HL-60/S4 (cell line): ENCODE measurements at regions not wholly inside any gene's neighbourhood (a gene's known extent, or its start where the extent isn't known, plus 50 kb on each side); places are given as distances from the start of the nearest gene placed in this dataset.
"Not testable (repeated sequence)": the region's sequence is repeated elsewhere in the genome, so short reads cannot be mapped to it uniquely, and the experiment has no call there.

ENCODE experiments used
- in situ Hi-C: fragments of 300-500 bp; cut with MboI; formaldehyde crosslinking; loops from 2 replicates; pipeline ENCODE4 v1.14.3; 2022; ENCODE audit warnings: low sequenced_read_pairs

DNA sequence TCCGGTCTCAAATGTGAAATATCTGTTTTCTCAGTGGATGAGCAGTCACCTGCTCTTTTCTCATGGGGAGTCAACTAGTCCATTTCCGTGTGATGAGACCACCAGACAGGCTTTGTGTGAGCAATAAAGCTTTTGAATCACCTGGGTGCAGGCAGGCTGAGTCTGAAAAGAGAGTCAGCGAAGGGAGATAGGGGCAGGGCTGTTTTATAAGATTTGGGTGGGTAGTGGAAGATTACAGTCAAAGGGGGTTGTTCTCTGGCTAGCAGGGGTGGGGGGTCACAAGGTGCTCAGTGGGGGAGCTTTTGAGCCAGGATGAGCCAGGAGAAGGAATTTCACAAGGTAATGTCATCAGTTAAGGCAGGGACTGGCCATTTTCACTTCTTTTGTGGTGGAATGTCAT is 176.5 kb upstream of the SERPINE2 start:
- in situ Hi-C loops, result not testable (repeated sequence)

DNA sequence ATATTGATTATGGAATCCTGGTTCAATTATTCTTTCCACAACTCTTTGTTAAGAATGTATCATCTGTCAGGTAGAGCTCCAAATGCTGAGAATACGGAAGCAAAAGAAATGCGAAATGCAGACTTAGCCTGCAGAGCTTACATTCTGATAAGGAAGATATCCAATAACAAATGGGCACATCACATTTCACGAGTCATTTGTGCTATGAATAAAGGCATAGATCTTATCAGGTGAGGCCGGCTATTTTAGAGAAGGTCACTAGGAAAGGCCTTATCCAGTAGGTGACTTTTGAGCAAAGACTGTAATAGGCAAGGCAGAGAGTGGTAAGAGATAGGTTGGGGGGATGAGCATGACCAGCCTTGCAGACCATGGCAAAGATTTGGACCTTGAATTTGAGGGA is 174.3 kb upstream of the SERPINE2 start:
- in situ Hi-C loops, result no loop called here

- in situ Hi-C loops, result no loop called here
These were observed 172.7 kb upstream of the SERPINE2 start for GRCh38 chr2:224211791-224212190.

DNA sequence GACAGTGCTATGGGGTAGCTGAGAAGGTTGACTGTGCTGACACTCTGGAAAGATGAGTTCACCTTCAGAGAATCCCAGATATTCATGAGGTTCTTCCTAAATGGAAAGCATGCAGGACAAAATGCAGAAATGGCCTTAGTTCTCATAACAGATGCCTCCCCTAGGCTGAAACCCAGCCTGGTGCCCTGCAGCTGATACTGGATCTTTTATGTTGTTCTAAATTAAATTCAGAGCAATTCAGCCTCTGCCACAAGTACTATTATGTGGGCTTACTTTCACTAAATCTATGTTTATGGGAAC is 172.0 kb upstream of the SERPINE2 start:
- in situ Hi-C loops, result no loop called here

- in situ Hi-C loops, result no loop called here
These were observed 171.4 kb upstream of the SERPINE2 start for GRCh38 chr2:224210286-224211180.

DNA sequence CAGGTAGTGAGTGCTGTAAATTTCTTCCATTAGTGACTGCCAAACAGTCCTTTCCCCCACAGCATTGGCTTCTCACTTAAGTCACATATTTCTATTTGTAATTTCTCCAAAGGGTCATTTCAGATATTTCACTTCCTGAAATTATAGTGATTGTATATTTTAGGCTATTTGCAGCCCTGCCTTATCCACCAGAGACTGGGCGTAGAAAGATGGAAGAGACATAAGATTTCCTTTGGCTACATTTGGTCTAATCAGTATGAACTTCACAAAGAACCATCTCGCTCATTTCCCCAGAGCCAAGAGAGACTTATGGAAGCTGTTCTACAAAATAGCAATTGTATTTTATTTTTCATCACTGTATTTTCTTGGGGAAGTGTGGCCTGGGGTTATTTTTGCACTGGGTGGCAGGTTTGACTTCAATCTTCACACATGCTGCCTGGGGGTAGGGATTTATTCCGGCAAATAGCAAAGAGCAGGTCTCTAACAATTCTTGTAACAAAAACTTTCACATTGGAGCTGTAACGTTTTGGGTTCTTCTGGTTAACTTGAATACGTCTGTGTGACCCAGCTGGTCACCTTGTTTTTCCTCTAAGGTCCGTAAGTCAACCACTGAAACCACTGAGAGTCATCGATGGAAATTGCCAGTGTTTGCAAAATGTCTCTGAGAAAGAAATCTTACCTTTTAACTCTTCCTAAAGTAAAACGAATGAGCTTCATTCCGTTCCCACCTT is 170.6 kb upstream of the SERPINE2 start:
- in situ Hi-C loops, result no loop called here

DNA sequence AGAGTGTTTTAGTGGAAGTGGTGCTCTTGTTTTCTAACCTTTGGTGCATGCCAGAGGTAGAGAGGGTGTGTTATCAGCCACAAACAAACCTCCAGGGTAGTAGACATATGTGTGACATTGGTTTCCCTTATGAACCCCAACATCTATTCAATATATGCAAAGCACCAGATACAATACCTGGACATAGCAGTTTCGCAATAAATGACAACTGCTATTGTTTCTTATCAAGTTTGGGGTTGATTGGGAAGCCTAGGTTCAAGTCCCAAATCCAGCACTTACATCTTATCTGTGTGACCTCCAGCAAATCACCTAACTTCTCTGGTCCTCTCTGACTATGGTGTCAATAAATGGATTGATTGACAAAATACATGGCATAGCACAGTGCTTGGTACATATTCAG is 169.4 kb upstream of the SERPINE2 start:
- in situ Hi-C loops, result no loop called here

- in situ Hi-C loops, result no loop called here
These were observed 168.9 kb upstream of the SERPINE2 start for GRCh38 chr2:224208007-224208406.

- in situ Hi-C loops, result no loop called here
These were observed 167.7 kb upstream of the SERPINE2 start for GRCh38 chr2:224206816-224207215.

DNA sequence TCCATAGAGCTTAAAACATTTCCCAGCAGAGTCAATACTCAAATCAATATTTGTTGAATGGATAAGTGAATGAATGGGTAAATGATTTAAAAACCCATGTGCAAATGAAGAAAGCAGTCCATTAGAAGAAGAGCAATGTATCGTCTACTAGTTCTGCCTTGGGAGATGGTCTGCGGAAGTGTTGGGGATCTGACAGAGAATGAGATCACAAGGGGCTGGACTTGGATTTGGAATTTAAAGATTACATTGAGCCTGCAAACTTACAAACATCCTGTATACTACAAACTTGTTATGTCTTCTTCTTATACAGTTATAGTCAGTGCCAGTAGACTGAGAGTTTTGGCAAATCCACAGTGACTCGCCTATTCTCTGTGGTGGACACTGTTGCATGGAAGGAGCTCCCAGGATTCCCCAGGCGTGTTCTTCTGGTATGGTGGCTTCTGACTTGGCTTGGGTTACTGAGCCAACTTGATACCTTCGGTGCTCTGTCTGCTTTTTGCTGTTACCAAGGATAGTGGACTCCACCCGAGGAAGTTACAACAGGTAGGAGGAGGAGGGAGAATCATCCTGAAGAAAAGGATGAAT is 163.3 kb upstream of the SERPINE2 start:
- in situ Hi-C loops, result no loop called here

- in situ Hi-C loops, result no loop called here
These were observed 159.3 kb upstream of the SERPINE2 start for GRCh38 chr2:224198436-224198835.

- in situ Hi-C loops, result no loop called here
These were observed 157.7 kb upstream of the SERPINE2 start for GRCh38 chr2:224196810-224197209.

- in situ Hi-C loops, result no loop called here
These were observed 157.0 kb upstream of the SERPINE2 start for GRCh38 chr2:224195925-224196571.

GRCh38 chr2:224194161-224194560 is 155.1 kb upstream of the SERPINE2 start:
- in situ Hi-C loops, result no loop called here

DNA sequence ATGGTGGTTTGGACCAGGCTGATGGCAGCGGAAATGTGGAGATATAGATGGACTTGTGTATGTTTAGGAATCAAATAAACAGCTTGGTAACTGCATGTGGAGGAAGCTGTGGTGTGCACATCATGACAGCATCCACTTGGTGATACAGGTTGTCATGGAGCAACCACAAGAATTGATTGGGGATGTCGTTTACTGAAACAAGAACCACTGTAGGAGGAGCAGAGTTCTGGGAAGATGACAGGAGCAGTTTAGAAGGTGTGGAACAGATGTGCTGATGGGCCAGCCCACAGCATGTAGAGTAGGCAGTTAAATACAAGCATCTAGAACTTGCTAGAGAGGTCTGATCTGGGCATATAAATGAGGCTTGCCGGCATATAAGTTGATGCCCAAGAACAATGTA is 152.4 kb upstream of the SERPINE2 start:
- in situ Hi-C loops, result no loop called here

GRCh38 chr2:224190936-224191270 is 151.8 kb upstream of the SERPINE2 start:
- in situ Hi-C loops, result no loop called here

DNA sequence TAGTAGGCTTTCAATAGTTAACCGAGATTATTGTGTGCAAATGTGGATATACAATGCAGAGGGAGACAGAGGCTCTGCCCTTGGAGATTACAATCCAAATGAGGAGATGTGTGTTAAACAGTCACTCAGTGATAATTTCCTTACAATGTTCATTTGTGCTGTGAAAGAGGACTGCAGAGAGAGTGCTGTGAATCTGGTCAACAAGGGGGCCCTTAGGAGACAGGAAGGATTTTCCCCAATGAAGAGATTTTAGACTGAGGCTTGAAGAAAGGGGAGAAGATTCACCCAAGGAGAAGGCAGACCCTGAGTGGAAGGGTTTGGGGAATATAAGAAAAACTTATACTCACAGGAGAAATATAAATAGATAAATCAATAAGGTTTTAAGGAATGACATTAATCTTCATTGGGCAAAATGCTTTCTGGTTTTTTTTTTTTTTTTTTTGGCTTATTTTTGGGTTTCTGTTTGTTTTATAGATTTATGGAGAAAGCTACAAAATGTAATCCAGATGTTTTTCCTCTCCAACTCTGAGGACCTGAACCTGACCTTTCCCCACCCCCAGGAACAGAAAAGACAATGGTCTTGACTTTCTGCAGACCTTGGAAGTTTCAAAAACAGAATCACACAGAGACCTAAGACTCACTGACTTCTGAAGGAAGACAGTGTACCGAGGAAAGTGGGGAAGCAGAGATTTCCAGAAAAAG is 151.3 kb upstream of the SERPINE2 start:
- in situ Hi-C loops, result no loop called here

- in situ Hi-C loops, result no loop called here
These were observed 148.1 kb upstream of the SERPINE2 start for GRCh38 chr2:224187220-224187619.

GRCh38 chr2:224185023-224185601 is 146.0 kb upstream of the SERPINE2 start:
- in situ Hi-C loops, result no loop called here

GRCh38 chr2:224183086-224183485 is 144.0 kb upstream of the SERPINE2 start:
- in situ Hi-C loops, result no loop called here

- in situ Hi-C loops, result no loop called here
These were observed 143.4 kb upstream of the SERPINE2 start for GRCh38 chr2:224182498-224182897.
